ENCODE measurements at regions not wholly inside any gene's neighbourhood (a gene's known extent, or its start where the extent isn't known, plus 50 kb on each side); places are given as distances from the start of the nearest gene placed in this dataset.

DNA sequence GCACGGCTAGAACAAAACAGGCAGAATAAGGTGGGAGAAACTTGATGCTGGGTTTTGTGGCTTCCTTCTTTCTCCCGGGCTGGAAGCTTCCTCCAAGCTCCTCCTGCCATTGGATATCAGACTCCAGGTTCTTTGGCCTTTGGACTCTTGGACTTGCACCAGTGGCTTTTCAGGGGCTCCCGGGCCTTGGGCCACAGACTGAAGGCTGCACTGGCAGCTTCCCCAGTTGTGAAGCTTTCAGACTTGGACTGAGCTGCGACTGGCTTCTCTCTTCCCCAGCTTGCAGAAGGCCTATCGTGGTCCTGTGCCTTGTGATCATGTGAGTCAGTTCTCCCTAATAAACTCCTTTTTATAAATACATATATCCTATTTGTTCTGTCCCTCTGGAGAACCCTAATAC lies 364.4 kb downstream of the DNAH5 start:
- TF ChIP-seq, protein P1, sequence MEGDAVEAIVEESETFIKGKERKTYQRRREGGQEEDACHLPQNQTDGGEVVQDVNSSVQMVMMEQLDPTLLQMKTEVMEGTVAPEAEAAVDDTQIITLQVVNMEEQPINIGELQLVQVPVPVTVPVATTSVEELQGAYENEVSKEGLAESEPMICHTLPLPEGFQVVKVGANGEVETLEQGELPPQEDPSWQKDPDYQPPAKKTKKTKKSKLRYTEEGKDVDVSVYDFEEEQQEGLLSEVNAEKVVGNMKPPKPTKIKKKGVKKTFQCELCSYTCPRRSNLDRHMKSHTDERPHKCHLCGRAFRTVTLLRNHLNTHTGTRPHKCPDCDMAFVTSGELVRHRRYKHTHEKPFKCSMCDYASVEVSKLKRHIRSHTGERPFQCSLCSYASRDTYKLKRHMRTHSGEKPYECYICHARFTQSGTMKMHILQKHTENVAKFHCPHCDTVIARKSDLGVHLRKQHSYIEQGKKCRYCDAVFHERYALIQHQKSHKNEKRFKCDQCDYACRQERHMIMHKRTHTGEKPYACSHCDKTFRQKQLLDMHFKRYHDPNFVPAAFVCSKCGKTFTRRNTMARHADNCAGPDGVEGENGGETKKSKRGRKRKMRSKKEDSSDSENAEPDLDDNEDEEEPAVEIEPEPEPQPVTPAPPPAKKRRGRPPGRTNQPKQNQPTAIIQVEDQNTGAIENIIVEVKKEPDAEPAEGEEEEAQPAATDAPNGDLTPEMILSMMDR (IDR thresholded peaks at IDR 0.05; ENCODE audit: poor library complexity), result no peak
- TF ChIP-seq EZH2 (IDR thresholded peaks at IDR 0.05; ENCODE audit: borderline replicate concordance), result no peak

Measured in hepatocyte (in vitro differentiated cells).